T-helper 2 cell (primary cell): ENCODE measurements at regions not wholly inside any gene's neighbourhood (a gene's known extent, or its start where the extent isn't known, plus 50 kb on each side); places are given as distances from the start of the nearest gene placed in this dataset.
A peak's percentile ranks its signal among the peaks of the same experiment; 100 is the strongest.

ENCODE experiments used
- DNase-seq, 5 experiments: peaks; one replicate each; pipeline versions ENCODE4 v3.0.0 to v3.0.0-alpha.2; 2012 to 2022

DNA sequence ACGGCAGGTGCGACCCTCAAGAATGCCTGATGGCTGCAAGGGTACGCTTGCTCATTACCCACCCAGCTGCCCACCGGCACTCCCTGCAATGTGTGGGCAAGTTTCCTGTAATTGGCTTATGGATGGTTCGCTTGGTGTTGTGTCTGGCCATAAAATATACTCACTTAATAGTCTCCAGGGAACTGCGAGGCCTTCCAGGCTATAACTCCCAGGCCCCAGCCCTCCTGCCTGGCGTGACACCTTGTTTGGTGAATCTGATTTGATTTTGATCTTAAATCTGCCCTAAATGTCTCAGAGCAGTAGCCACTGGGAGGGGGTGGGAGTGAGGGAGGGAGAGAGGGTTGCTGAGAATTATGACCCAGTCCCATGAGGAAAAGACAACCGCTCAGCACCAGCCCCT is 572.2 kb downstream of the BUD13 start:
- DNase-seq: no peak

DNA sequence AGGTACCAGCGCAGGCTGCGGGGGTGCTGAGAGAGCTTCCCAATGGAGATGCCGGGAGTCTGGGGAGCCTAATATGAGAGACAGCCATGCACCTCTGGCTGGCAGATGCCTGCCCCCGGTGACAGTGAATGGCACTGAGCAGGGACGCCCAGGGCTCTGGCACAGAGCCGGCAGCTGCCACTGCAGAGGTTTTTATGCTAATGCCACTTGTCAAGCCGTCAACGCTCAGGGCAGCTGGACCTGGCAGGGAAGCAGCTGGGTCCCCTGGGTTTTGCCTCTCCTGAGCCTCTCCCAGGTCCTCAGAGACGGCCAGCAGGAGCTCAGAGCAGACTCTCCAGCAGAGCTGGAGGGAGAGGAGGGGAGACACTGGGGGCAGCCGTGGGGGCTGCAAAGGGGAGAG is 573.6 kb downstream of the BUD13 start:
- no peak for DNase-seq

DNA sequence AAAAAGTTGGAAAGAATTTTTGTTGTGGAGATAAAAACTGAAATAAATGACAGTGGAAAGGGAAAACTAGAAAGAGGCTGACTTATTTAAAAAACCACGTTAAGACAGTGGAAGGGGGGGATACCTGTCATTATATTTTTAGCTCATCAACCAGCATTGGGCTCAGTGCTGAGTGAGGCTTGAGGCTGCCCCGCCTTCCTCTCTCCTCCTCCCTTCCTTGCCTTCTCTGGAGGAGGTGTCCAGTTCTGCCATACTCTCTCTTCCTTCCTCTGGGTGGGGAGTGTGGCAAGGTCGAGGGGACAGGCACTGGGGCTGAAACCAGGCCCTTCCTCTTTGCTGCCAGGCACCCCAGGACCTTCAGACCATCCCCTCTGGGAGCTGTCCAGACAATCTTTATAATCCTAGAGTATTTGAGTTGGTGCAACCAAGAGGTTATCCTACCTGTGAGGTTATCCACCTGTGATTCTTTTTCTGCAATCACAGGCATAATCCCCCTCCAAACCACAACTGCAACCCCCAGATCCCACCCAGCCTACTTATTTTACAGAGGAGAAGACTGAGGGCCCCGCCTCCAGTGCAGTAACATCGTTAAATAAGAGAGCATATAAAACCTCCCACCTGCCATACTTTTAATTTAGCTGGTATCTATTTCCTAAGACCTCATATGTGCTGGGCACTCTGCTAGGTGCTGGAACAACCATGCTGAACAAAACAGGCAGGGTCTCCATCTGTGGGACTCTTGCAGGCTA is 578.5 kb downstream of the BUD13 start:
- DNase-seq: no peak

DNA sequence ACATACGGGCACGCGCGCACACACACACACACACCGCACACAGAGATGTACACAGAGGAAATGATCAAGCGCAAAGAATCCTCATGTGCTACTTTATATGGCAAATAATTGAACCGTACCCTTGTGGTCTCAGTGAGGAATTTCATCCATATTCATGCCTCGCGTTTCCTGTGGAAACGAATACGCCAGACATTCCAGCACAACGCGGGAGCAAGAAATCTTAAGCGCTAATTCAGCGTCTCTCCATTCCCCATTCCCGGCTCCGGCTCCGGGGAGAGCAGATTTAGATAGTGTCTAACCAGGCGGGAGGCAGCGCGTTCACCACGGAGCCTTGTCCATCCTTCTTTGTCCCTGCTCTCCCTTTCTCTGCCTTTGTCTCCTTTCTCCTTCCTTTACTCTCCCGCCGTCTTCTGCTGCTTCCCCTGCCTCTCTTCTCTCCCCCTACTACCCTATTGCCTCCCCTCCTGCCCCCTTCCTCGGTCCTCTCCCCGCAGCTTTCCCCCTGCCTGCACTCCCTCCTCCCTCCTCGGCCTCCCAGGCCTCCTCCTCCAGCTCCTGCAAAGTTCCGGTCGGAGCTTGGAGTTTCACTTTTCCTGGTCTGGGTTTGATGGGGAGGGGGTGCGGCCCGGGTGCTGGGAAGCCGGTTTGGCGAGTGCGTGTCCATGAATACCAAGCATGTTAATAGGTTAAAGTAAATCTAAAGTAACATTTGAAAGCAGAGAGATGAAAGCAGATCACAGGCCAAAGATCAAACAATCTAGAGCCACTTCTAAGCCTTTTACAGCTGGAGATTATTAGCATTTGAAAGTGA is 579.3 kb downstream of the BUD13 start:
- DNase-seq: no peak

DNA sequence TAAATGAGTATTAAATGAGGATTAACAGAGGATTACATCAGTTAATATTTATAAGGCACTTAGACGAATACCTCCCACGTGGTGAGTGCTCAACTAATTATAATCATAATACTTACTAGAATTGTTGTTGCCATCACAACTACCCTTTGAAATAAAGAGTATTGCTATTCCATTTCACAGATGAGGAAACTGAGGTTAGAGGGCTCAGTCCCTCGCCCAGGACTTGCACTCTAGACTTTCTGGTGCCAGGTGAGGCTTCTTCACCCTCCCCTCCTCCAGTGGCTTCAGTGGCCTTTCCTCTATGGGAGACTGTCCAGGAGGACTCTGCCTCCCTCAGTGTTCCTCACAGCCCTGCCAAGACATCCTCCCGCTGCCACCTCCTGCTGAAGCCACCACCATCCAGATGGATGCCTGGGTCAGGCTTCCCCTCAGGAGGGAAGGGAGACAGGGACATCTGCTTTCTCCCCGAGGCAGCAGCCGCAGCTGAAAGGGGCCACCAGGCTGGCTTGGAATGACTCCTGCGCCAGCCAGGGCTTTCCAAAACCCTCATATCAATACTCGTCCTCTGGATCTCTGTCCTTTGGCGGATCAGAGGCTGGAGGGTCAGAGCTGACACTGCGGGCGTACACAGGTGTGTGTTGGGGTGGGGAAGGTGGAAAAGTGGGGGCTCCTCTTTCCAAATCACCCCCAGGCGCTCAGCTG is 580.1 kb downstream of the BUD13 start:
- DNase-seq: no peak

DNA sequence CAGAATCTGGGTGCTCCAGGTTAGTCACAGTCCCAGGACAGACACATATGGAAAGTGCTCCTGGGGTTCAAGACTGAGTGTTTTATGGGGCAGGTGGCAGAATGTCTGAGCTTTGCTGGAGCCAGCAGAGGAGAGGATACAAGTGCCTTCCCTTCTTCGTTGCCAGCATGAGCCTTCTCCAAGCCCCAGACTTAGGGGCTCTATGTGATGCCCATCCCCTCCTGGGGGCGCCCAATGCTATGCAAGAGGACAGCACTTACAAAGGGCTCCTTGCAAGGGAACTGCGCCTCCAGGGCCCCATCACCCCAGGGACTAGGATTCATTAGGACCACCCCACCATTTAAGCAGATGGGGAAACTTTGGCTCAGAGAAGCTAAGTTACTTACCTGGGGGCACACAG is 581.9 kb downstream of the BUD13 start:
- DNase-seq: no peak

DNA sequence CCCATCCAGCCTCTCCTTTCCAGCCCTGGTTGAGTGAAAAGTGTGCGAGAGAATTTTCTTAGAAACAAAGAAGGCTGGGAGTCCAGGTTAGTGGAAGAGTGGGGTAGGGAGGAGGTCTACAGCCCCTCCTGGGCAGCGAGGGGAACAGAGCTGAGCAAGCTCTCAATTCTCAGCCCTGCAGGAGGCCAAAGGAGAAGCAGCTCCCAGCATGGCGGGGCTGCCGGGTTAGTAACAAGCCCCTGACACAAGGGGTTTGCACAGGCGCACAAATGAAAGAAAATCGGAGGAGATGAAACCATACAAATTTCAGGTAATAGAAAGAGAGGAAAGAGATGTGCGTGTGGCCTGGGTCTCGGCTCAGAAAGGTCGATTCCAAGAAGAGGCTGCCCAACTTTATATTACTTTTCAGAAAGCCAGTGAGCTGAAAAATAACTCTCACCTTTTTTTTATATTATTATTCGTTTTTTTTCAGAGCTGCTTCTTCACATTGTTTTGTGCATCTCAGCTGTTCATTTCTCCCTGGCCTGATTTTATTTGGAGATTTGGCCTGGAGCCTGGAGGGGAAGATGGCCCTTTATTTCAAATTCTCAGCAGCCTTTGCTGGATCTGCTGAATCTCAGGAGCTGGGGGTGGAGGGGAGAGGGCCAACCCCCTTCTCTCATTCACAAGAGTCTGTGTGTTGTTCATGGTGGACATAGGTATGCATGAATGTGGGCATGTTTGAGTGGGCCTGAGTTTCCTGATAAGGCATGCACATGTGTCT is 583.2 kb downstream of the BUD13 start:
- DNase-seq: no peak

DNA sequence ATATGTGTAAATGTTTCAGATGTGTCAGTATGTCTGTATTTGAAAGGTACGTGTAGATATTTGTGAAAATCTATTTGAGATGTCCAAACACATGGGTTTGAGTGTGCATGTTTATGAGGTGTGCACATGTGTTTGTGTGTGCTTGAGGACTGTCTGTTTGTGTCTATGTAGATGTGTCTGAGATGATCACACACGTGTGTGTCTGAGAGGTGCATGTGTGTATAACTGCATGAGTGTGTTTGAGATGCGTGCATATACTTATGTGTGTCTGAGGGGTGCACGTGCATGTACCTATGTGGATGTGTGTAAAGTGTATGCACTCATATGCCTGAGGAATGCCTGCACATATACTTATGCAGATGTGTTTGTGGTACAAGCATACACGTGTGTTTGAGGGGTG is 584.4 kb downstream of the BUD13 start:
- DNase-seq: no peak

DNA sequence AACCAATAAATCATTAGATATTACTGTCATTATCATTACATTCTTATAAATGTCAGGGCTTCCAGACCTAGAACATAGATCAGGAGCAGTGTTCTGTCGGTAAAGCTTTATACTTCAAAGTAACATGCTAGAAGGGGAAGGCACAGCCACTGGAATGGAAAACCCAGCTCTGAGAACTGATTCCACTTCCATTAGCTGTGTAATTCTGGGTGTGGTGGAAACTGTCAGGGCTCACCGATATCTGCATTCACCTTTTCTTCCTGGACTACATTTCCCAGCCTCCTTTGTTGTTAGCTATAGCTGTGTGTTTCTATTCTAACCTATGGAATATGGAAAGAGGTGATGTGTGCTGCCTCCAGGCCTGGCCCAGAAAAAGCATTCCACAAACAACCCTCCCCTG is 585.8 kb downstream of the BUD13 start:
- DNase-seq: no peak

DNA sequence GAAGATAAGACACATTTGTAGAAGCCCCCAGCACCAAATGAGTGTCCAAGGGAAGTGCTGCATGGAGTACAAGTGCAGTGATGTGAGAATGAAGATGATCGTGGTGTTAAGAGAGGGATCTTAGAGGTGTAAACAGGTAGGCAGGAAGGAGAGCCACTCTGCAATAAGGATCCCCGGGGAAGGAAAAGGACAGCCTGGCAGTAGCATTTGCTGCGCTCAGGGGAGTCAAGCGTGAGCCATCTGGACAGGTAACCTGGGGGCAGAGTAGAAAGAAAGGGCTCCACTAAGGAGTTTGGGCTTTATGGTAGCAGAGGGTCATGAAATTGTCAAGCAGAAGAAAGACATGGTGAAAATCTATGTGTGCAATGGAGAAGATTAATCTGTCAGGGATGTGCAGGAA is 587.2 kb downstream of the BUD13 start:
- no peak for DNase-seq

DNA sequence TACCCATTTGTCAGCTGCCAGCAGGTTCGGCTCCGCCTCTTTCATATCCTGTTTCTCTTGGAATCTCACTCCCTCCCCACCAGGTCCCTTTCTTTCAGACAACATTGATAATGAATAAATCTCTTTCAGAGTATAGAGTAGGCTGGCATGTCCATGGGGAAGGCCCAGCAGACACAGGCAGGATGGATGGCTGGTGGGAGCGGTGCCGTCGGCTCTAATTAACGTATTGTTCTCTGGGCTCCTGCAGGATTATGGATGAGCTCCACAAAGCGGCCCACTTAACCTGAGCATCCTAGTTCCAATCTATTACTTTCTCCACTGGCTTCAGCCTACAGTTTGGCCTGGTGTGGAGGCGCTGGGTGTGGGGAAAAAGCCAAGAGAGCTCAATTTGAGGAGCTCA is 588.0 kb downstream of the BUD13 start:
- DNase-seq: no peak

DNA sequence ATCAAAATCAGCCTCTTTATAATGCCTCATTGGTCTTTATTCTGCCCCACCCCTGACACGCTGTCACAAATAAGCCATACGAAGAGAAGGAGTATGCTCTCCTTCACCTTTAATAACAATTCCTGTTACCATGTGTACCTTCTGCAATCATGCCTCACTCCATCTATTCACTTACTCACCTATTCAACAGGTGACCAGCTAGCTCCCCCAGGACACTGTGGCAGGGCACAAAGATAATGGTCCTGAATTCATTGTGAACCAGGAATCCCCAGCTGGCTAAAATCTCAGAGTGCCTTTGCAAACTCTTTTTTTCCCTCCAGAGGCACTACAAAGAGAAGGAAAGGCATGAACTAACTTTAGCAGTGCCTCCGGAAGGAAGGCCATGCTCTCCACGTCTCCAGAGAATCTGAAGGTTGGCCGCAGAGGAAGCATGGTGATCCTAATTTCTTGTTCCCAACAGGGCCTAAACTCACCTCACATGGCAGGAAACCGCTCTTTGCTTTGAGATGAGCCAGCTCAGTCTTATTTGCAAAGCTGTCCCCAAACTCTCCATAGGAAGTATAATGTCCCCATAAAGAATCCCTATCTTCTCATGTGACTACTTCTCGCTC is 590.3 kb downstream of the BUD13 start:
- DNase-seq: no peak

DNA sequence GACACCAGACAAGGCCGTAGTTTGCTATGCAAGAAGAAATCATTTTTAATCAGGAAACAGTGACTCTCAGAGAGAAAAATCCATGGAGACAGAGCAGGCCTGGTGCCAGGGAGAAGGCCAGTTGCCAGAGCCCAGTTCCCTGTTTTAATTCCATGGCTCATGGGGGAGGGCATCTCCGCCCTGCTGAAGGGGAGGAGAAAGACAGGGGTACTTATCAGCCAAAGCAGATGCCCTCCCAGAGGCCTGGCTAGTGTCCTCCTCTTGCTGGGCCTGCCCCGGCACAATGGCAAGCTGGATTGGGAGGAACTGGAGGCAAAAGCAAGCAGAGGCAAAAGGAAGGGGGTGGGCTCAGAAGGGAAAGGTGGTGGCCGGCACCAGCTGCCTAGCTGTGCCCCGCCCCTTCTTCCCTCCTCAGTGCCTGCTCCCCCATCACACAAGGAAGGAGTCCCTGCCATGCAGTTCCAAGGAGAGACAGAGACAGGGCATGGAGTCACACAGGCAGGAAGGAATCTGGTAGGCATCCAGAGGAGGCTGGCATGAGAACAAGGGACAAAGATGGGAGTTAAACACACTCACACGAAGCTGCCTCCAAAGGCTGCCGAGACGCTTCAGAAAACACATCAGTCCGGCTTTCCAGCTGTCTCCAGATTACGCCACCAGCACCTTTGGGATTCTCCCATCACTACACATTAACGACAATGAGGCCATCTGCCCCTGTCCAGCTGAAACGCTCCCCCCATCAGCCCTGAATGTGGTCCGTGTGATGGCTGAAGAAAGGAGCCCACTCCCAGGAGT is 591.8 kb downstream of the BUD13 start:
- no peak for DNase-seq

DNA sequence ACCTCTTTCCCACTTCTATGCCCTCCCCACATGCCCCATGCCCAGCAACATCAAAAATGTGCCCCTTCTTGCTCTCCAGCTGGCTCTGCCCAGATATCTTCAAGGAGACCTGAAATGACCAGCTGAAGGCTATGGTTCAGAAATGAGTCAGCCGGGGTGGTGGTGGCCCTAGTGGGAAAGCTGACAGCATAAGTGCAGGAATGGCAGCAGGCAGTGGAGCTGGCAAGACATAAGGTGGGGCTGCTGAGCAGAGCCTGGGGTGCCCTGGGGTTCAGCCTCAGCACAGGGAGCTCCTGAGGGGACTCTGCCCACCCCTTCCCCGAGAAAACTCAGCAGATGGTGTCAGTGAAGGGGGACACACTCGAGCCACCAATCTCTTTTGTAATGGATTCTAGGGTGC is 593.4 kb downstream of the BUD13 start:
- no peak for DNase-seq

DNA sequence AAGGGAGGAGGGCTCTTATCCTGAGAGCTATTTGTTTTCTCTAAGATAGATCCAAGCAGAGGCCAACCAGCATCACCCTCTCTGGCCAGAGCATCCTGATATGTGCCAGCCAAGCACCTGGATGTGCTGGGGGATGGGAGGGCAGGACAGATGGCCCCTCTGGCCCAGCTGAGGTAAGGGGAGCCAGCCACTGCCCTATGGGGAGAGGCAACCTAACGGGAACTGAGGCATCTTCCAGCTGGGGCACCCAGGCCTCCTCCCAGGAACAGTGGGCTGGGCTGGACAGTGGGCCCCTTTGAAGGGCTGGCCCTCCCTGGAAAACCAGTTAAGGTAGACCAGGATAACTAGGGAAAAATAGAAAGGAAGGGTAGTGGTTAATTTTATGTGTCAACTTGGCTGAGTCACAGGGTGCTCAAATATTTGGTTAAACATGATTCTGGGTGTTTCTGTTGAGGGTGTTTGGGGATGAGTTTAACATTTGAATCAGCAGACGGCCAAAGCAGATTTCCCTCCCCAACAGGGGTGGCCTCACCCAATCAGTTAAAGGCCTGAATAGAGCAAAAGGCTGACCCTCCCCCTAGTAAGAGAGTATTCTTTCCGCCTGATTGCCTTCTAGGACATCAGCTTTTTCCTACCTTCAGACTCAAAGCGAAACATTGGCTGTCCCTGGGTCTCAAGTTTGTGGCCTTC is 595.1 kb downstream of the BUD13 start:
- no peak for DNase-seq

DNA sequence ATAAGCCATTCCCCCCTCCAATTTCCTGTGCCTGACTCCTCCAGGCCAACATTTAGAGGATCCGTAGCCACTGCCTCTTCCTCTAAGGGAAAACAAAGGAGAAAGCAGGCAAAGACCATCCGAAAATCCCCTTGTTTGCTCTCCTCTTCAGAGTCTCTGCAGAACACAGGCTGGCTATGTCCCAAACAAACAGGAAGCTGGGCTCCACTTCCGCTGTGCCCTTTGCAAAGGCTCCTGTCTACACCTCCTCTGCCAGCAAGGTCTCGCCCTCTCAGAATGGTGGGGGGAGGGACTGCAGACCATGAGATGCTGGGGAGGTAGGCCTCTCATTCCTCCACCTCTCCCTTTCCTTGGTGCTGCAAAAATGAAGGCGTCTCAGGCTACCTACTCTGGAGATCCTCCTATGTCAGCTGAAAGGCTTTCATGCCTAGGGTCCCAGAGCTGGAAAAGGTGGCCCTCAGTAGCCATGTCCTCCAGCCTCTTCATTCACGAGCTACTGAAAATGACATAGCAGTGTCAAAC is 596.2 kb downstream of the BUD13 start:
- DNase-seq: peak in 1 of 5 experiments; percentile 9

DNA sequence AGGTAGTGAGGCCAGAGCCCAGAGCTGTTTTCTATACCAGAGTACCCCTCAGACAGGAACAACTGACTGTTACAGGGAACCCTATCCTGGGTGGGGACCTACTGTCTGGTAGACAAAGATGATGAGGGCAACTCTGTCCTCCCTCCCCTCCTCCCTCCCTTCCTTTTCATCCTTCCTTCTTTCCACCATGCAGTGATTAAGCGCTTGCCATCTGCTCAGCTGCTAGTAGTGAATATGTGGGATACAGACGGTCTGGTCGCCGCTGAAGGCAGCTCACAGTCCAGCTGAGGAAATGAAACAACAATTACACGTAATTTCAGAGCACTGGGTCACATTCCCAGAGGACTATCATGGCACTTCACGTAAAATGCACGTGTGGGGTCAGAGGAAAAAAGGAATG is 597.1 kb downstream of the BUD13 start:
- DNase-seq: no peak

DNA sequence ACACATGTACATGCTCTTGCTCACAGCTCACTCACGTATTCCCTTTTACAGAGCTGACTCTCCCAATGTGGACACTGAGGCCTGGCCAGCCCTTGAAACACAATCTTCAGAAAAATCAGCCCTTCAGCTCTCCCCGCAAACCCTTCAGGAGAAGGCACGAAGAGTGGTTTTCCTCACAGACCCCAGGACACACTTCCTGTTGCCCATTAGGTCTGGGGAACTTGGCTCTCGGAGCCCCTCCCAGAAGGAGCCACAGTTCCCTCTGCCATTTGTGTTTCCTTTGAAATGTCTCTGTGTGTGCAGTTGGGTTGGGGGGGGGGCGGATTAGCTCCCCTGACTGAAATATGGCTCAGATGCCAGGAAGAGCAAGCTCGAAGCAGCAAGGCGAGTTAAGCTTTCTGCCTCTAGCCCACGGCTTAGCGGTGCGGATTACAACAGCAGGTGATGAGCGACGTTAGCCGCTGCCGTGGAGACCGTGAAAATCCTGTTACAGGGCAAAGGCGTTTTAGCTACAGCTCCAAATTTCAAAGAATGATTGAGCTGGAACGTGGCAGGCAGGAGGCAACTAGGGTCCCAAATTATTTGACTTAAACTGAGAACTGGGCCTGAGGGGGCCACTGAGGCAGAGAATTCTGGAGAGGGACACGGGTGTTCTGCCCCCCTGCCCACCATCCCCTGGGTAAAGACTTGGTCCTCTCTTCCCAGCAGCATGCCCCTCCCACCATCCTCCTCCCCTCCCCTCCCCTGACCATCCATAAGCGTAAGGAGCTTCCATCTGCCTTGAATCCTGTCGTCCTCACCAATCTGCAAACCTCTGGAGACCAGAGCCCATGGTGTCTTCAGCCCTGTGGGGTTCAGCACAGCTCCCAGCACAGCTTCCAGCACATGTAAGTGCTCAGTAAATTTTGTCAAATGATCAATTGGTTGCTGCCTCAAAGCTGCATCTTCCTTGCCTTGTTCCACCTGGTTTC is 598.6 kb downstream of the BUD13 start:
- no peak for DNase-seq

DNA sequence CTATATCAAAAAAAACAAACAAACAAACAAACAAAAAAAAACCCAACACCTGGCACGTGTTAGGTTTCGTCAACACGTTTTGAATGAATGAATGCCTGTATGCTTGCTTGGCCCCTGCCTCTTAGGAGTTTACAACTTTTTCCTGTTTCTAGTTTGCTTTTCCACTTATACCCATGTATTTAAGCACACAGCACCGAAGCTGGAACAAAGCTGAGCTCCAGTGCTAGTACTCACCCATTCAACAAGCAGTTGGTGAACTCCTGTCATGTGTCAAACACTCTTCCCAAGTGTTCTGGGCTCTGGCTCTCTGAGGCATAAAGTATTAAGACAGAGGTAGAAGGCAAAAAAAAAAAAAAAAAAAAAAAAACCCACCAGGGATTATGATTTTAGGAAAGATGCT is 599.3 kb downstream of the BUD13 start:
- DNase-seq: no peak

DNA sequence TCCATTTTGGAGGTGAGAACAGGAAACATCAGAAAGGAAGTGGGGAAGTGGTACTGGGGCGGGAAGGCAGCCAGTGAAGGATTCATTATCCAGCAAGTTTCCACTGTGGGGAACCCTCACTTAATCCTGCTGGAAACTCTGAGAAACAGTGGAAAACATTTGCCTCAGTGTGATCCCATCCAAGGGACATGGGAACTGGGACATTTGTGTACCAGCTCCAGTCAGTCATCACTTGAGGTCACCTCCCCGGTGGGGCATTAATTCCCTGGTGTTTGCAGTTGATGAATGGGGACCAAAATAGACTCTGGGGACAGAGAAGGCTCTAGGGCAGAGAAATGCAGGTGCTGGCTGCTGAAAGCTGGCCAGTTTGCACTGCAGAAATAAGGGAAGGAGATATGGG is 599.9 kb downstream of the BUD13 start:
- DNase-seq: no peak
